ENCODE measurements at regions not wholly inside any gene's neighbourhood (a gene's known extent, or its start where the extent isn't known, plus 50 kb on each side); places are given as distances from the start of the nearest gene placed in this dataset.
"Not testable (repeated sequence)": the region's sequence is repeated elsewhere in the genome, so short reads cannot be mapped to it uniquely, and the experiment has no call there.

DNA sequence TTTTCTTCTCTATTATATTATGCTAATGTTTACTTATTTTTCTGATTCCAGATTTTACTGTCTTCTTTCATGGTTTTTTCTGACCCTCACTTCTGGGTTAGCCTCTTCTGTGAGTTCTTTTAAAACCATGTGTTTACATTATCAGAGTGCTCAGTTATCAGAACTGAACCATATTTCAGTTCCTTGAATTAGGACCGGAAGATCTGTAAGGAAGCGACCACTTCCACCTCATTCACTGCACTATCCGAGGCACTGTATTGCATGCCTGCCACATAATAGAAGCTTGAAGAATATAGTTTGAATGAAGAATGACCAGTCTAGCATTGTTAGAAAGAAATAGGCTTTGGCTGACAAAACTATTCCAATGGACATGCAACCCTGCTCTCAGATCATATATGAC, 281.0 kb upstream of the DEPDC1 start:
- TF ChIP-seq, protein P1, sequence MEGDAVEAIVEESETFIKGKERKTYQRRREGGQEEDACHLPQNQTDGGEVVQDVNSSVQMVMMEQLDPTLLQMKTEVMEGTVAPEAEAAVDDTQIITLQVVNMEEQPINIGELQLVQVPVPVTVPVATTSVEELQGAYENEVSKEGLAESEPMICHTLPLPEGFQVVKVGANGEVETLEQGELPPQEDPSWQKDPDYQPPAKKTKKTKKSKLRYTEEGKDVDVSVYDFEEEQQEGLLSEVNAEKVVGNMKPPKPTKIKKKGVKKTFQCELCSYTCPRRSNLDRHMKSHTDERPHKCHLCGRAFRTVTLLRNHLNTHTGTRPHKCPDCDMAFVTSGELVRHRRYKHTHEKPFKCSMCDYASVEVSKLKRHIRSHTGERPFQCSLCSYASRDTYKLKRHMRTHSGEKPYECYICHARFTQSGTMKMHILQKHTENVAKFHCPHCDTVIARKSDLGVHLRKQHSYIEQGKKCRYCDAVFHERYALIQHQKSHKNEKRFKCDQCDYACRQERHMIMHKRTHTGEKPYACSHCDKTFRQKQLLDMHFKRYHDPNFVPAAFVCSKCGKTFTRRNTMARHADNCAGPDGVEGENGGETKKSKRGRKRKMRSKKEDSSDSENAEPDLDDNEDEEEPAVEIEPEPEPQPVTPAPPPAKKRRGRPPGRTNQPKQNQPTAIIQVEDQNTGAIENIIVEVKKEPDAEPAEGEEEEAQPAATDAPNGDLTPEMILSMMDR (IDR thresholded peaks at IDR 0.05; ENCODE audit: insufficient read depth, missing control alignments), result no peak
- DNase-seq (ENCODE audit: insufficient read length, low spot score) (no peak), FAIRE-seq (no peak)

DNA sequence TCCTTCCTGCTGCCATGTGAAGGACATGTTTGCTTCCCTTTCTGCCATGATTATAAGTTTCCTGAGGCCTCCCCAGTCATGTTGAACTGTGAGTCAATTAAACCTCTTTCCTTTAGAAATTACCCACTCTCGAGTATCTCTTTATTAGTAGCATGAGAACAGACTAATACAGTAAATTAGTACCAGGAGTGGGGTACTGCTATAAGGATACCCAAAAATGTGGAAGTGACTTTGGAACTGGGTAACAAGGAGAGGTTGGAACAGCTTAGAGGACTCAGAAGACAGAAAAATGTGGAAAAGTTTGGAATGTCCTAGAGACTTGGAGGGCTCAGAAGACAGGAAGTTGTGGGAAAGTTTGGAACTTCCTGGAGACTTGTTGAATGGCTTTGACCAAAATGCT, 283.0 kb upstream of the DEPDC1 start:
- not testable (repeated sequence) for FAIRE-seq; DNase-seq (ENCODE audit: insufficient read length, low spot score)

DNA sequence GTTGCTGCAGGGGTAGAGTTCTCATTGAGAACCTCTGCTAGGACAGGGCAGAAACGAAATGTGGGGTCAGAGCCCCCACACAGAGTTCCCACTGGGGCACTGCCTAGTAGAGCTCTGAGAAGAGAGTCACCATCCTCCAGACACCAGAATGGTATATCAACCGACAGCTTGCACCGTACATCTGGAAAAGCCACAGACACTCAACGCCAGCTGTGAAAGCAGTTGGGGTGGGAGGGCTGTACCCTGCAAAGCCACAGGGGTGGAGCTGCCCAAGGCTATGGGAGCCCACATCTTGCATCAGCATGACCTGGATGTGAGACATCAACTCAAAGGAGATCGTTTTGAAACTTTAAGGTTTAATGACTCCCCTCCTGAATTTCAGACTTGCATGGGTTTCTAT, 284.0 kb upstream of the DEPDC1 start:
- FAIRE-seq (no peak), DNase-seq (ENCODE audit: insufficient read length, low spot score) (no peak)
- TF ChIP-seq, protein P1 (IDR thresholded peaks at IDR 0.05; ENCODE audit: insufficient read depth, missing control alignments), result no peak

DNA sequence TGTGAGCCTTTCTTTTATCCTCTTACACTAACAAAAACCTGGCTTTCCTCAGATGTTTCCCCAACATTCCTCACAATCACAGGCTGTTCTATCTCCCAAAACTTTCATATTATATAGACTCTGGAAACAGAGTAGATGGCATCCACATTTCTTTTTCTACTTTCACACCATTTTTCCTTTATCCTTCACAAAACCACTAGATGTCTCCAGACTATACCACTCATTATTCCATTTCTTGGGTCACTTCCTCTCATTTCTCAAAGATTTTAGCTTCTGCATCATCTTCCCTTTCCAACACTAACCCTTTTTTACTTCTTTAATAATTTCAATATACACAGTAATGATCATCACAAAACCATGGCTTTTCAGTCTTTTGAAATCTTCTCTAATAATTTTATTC, 286.0 kb upstream of the DEPDC1 start:
- TF ChIP-seq, protein P1 (IDR thresholded peaks at IDR 0.05; ENCODE audit: insufficient read depth, missing control alignments), result peak; percentile 18
- DNase-seq (ENCODE audit: insufficient read length, low spot score), result no peak
- no peak for FAIRE-seq

DNA sequence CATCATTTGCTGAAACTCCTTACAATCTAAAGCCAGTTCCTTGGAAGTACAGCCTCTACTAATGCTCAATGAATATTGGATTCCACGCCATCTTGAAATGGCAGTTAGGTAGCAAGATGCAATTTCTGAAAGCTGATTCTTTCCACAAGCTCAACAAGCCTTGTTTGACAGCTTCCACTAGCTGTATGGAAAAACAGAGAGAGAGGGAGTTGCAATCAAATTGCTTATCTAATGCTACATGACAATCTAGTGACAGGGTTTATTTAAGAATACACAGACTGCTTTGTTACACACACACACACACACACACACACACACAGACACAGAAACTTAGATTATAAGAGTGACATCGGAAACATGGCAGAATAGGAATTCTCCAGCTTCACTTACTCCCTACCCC, 288.4 kb upstream of the DEPDC1 start:
- no peak for DNase-seq (ENCODE audit: insufficient read length, low spot score)
- no peak for FAIRE-seq
- TF ChIP-seq, protein P1 (IDR thresholded peaks at IDR 0.05; ENCODE audit: insufficient read depth, missing control alignments), result no peak

DNA sequence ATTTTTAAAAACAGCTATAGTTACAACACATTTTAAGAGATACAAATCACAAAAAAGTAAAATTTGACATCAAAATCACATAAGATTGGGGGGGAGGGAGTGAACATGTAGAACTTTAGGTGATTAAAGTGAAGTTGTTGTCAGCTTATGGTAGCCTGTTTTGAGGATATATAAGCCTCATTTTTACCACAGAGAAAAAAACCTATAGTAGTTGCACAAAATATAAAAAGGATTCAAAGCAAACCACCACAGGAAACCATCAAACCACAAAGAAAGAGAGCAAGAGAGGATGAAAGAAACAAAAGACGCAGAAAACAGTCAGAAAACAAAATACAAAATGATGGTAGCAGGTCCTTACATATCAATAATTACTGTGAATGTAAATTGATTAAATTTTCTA, 291.9 kb upstream of the DEPDC1 start:
- FAIRE-seq, result no peak

DNA sequence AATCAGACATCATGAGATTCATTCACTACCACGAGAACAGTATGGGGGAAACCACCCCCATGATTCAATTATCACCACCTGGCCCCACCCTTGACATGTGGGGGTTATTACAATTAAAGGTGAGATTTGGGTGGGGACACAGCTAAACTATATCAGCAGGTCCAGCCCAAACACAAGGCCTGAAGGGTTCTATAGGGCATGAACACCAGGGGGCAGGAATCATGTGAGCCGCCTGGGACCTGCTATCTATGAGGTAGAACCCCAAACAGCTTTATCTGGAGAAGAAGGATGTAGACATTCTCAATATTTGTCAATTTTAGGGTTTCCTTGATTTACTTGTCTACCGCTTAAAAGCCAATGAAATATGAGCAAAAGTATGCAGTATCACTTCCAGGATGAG, 294.9 kb upstream of the DEPDC1 start:
- FAIRE-seq, result no peak
- no peak for DNase-seq (ENCODE audit: insufficient read length, low spot score)
- TF ChIP-seq, protein P1 (IDR thresholded peaks at IDR 0.05; ENCODE audit: insufficient read depth, missing control alignments), result no peak

More for the DNA sequence above, 291.9 kb upstream of the DEPDC1 start:
- TF ChIP-seq, protein P1 (IDR thresholded peaks at IDR 0.05; ENCODE audit: insufficient read depth, missing control alignments), result no peak
- DNase-seq (ENCODE audit: insufficient read length, low spot score), result no peak

DNA sequence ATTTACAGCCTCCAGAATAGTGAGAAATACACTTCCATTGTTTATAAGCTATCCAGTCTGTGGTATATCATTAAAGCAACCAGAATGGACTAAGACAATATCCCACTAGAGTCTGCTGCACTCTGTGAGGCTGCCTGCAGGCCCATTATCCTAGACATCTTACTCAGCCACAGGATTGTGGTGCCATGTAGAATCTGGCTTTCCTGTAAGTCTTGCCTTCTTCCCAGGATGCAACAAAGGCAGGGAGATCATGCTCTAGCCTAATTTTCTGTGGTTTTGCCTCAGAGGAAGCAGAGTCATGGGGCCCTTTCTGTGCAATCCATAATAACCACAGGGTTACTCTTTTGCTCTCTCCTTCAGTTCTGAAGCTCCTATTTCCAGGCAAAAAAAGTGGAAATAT, 299.1 kb upstream of the DEPDC1 start:
- FAIRE-seq (no peak), DNase-seq (ENCODE audit: insufficient read length, low spot score) (no peak)
- TF ChIP-seq, protein P1 (IDR thresholded peaks at IDR 0.05; ENCODE audit: insufficient read depth, missing control alignments), result no peak

Data from D721Med (cell line).